DMS 273 (cell line): ENCODE measurements at regions not wholly inside any gene's neighbourhood (a gene's known extent, or its start where the extent isn't known, plus 50 kb on each side); places are given as distances from the start of the nearest gene placed in this dataset.

ENCODE experiments used
- DNase-seq: peaks from one replicate; lab custom pipeline; 2025; ENCODE audit not compliant: unreplicated experiment; lab: John Stamatoyannopoulos, UW

- no peak for DNase-seq
Observed at GRCh38 chr3:110375751-110376518, 695.7 kb upstream of the NECTIN3 start.

- DNase-seq = no peak
Observed at GRCh38 chr3:110378481-110378880, 693.1 kb upstream of the NECTIN3 start.

GRCh38 chr3:110381992-110382391, 689.6 kb upstream of the NECTIN3 start:
- no peak for DNase-seq

- no peak for DNase-seq
Observed at GRCh38 chr3:110383356-110383755, 688.3 kb upstream of the NECTIN3 start.

GRCh38 chr3:110384601-110385000, 687.0 kb upstream of the NECTIN3 start:
- no peak for DNase-seq

- DNase-seq = no peak
Observed at GRCh38 chr3:110389005-110389404, 682.6 kb upstream of the NECTIN3 start.

GRCh38 chr3:110390372-110390771, 681.2 kb upstream of the NECTIN3 start:
- no peak for DNase-seq

- no peak for DNase-seq
Observed at GRCh38 chr3:110391042-110391441, 680.6 kb upstream of the NECTIN3 start.

GRCh38 chr3:110391640-110392395, 679.8 kb upstream of the NECTIN3 start:
- DNase-seq = no peak

GRCh38 chr3:110393941-110394340, 677.7 kb upstream of the NECTIN3 start:
- DNase-seq = peak; percentile 12

- no peak for DNase-seq
Observed at GRCh38 chr3:110397115-110397514, 674.5 kb upstream of the NECTIN3 start.

GRCh38 chr3:110400315-110400714, 671.3 kb upstream of the NECTIN3 start:
- no peak for DNase-seq

- no peak for DNase-seq
Observed at GRCh38 chr3:110405830-110406585, 665.6 kb upstream of the NECTIN3 start.

- DNase-seq = no peak
Observed at GRCh38 chr3:110413266-110413665, 658.4 kb upstream of the NECTIN3 start.

- no peak for DNase-seq
Observed at GRCh38 chr3:110413807-110414748, 657.5 kb upstream of the NECTIN3 start.

- DNase-seq = no peak
Observed at GRCh38 chr3:110414855-110415254, 656.8 kb upstream of the NECTIN3 start.

- no peak for DNase-seq
Observed at GRCh38 chr3:110419096-110419495, 652.5 kb upstream of the NECTIN3 start.

- no peak for DNase-seq
Observed at GRCh38 chr3:110419601-110420000, 652.0 kb upstream of the NECTIN3 start.

- no peak for DNase-seq
Observed at GRCh38 chr3:110420158-110420641, 651.4 kb upstream of the NECTIN3 start.

GRCh38 chr3:110423276-110423675, 648.3 kb upstream of the NECTIN3 start:
- no peak for DNase-seq
